A673 (cell line): ENCODE measurements at regions not wholly inside any gene's neighbourhood (a gene's known extent, or its start where the extent isn't known, plus 50 kb on each side); places are given as distances from the start of the nearest gene placed in this dataset.

Source experiments
- EZH2 ChIP-seq: fragments of 200-600 bp; sonication (generic); IDR thresholded peaks from 2 replicates; pipeline ENCODE4 v1.6.1; 2017; ENCODE audit warnings: borderline replicate concordance, low read depth, mild to moderate bottlenecking, mixed read lengths, antibody characterized with exemption, low read length; ENCODE audit not compliant: poor library complexity, severe bottlenecking
- TF ChIP-seq, protein P1 (sequence below): fragments of 300-800, 200-600 bp; sonication (generic); conservative IDR thresholded peaks from 2 replicates; pipeline ENCODE4 v1.5.1; 2017; ENCODE audit warnings: low read depth, mild to moderate bottlenecking, antibody characterized with exemption, low read length, moderate library complexity, mixed read lengths

DNA sequence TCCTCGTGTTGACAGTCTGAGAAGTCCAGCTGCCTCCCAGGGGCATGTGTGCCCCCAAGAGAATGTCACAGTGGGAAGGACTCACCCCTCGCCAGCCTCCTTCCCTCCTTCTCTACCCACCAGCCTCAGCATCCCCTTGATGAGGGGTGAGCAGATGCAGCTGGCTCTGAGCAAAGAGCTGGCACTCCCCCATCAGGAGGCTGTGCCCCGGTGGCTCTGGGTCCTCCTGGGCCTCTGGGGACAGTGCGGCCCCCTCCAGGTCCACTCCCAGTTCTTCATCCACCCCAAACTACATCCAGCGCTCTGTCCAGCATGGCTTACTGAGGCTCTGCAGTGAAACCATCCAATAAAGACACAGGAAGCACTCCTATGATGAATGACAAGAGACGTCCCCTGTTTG, 210.4 kb downstream of the BRD1 start:
- TF ChIP-seq, protein P1, sequence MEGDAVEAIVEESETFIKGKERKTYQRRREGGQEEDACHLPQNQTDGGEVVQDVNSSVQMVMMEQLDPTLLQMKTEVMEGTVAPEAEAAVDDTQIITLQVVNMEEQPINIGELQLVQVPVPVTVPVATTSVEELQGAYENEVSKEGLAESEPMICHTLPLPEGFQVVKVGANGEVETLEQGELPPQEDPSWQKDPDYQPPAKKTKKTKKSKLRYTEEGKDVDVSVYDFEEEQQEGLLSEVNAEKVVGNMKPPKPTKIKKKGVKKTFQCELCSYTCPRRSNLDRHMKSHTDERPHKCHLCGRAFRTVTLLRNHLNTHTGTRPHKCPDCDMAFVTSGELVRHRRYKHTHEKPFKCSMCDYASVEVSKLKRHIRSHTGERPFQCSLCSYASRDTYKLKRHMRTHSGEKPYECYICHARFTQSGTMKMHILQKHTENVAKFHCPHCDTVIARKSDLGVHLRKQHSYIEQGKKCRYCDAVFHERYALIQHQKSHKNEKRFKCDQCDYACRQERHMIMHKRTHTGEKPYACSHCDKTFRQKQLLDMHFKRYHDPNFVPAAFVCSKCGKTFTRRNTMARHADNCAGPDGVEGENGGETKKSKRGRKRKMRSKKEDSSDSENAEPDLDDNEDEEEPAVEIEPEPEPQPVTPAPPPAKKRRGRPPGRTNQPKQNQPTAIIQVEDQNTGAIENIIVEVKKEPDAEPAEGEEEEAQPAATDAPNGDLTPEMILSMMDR, result no peak
- no peak for TF ChIP-seq EZH2
